ENCODE measurements at regions not wholly inside any gene's neighbourhood (a gene's known extent, or its start where the extent isn't known, plus 50 kb on each side); places are given as distances from the start of the nearest gene placed in this dataset.
"Not testable (repeated sequence)": the region's sequence is repeated elsewhere in the genome, so short reads cannot be mapped to it uniquely, and the experiment has no call there.

- CTCF ChIA-PET = no interaction called here
- H3K4me1 Mint-ChIP-seq (ENCODE audit: low read depth) = no peaks in the 10 kb centered on the region
- no peaks in the 10 kb centered on the region for H3K27me3 Mint-ChIP-seq (ENCODE audit: low read depth)
- H3K36me3 Mint-ChIP-seq (ENCODE audit: low read depth) = no peaks in the 10 kb centered on the region
- H3K27ac Mint-ChIP-seq = no peak overlapping the region
- H3K9me3 Mint-ChIP-seq = peaks cover 6% of the 10 kb centered on the region
- intact Hi-C loops (cut with micrococcal nuclease) = no loop called here
- no peak overlapping the region for H3K4me3 Mint-ChIP-seq
- DNase-seq = no peak
Measured at GRCh38 chrX:23504895-23505294, 162.4 kb upstream of the PRDX4 start.

DNA sequence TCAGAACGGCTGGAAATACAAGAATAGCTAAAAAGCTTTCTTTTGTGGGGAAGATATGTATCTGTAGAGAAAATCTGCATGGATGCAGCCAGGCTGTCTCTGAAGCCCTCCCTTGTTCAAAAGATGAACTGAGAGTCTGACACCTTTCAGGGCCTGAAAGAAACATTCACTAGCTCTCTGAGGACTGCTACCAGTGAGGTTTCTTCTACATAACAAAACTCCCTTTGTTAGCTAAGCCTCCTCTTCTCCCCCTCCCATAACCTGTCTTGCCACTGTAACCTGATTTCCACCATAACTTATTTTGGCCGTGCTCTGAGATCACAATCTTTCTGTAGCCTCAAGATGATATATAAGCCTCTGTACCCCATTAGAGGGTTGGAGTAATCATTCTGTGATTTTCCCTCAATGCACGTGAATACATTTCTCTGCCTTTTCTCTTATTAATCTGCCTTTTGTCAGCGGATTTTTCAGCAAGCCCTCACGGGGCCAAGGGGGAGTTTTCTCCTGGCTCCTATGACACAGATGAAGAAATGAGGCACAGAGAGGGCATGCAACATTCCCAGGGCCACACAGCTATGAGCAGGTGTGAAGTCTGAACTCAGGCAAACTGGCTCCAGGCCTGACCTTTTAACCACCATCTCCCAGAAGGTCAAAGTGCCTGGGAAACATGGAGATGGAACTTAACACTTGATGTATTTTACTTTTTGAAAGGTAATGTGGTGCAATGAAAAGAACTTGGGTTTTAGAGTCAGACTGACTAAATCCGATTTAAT, 161.6 kb upstream of the PRDX4 start:
- H3K4me1 Mint-ChIP-seq (ENCODE audit: low read depth) = no peaks in the 10 kb centered on the region

GRCh38 chrX:23509256-23509655, 158.0 kb upstream of the PRDX4 start:
- Mint-ChIP-seq H3K27ac (no peak overlapping the region), H3K27me3 (ENCODE audit: low read depth) (no peaks in the 10 kb centered on the region), H3K9me3 (peaks cover 6% of the 10 kb centered on the region), H3K4me1 (ENCODE audit: low read depth) (no peaks in the 10 kb centered on the region), H3K36me3 (ENCODE audit: low read depth) (no peaks in the 10 kb centered on the region), H3K4me3 (no peak overlapping the region)
- intact Hi-C loops (cut with micrococcal nuclease) = no loop called here
- no peak for DNase-seq
- CTCF ChIA-PET = no interaction called here

More for the DNA sequence above, 161.6 kb upstream of the PRDX4 start:
- no peak overlapping the region for H3K4me3 Mint-ChIP-seq
- no peaks in the 10 kb centered on the region for H3K36me3 Mint-ChIP-seq (ENCODE audit: low read depth)
- H3K27me3 Mint-ChIP-seq (ENCODE audit: low read depth) = no peaks in the 10 kb centered on the region
- intact Hi-C loops (cut with micrococcal nuclease) = no loop called here
- DNase-seq = no peak
- no peak overlapping the region for H3K27ac Mint-ChIP-seq
- H3K9me3 Mint-ChIP-seq = peaks cover 6% of the 10 kb centered on the region
- CTCF ChIA-PET = no interaction called here

- H3K27me3 Mint-ChIP-seq (ENCODE audit: low read depth) = no peaks in the 10 kb centered on the region
- DNase-seq = no peak
- intact Hi-C loops (cut with micrococcal nuclease) = no loop called here
- H3K9me3 Mint-ChIP-seq = peaks cover 6% of the 10 kb centered on the region
- H3K36me3 Mint-ChIP-seq (ENCODE audit: low read depth) = no peaks in the 10 kb centered on the region
- H3K27ac Mint-ChIP-seq = no peak overlapping the region
- H3K4me3 Mint-ChIP-seq = no peak overlapping the region
- CTCF ChIA-PET = no interaction called here
- no peaks in the 10 kb centered on the region for H3K4me1 Mint-ChIP-seq (ENCODE audit: low read depth)
Measured at GRCh38 chrX:23511793-23512192, 155.5 kb upstream of the PRDX4 start.

- intact Hi-C loops (cut with micrococcal nuclease) = no loop called here
- DNase-seq = no peak
- Mint-ChIP-seq H3K4me3 (no peak overlapping the region), H3K27me3 (ENCODE audit: low read depth) (no peaks in the 10 kb centered on the region), H3K27ac (no peak overlapping the region), H3K9me3 (peaks cover 6% of the 10 kb centered on the region), H3K4me1 (ENCODE audit: low read depth) (no peaks in the 10 kb centered on the region), H3K36me3 (ENCODE audit: low read depth) (no peaks in the 10 kb centered on the region)
- CTCF ChIA-PET = no interaction called here
Measured at GRCh38 chrX:23513121-23513520, 154.2 kb upstream of the PRDX4 start.

GRCh38 chrX:23514082-23514481, 153.2 kb upstream of the PRDX4 start:
- H3K4me1 Mint-ChIP-seq (ENCODE audit: low read depth) = no peaks in the 10 kb centered on the region
- DNase-seq = no peak
- H3K27ac Mint-ChIP-seq = no peak overlapping the region
- no peaks in the 10 kb centered on the region for H3K36me3 Mint-ChIP-seq (ENCODE audit: low read depth)
- H3K4me3 Mint-ChIP-seq = no peak overlapping the region
- intact Hi-C loops (cut with micrococcal nuclease) = no loop called here
- CTCF ChIA-PET = no interaction called here
- no peaks in the 10 kb centered on the region for H3K27me3 Mint-ChIP-seq (ENCODE audit: low read depth)
- peaks cover 1% of the 10 kb centered on the region for H3K9me3 Mint-ChIP-seq

DNA sequence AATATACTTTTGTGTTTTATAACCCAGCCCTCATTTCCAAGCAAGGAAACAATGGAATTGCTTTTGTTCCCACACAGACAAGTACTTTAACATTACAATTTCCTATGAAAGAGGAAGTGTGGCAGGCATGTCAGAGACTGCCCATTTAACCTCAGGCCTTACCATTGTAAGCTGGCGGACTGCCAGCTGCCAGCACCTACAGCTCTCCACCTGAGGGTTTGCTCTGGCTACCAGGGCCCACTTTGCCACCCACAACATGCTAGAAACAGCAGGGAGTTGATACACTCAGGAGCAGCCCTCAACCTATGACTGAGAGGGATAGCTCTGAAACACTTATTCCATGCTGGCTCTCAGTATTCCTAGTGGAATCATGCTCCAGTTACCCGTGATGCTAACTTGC, 152.3 kb upstream of the PRDX4 start:
- Mint-ChIP-seq H3K4me1 (ENCODE audit: low read depth) (no peaks in the 10 kb centered on the region), H3K36me3 (ENCODE audit: low read depth) (no peaks in the 10 kb centered on the region), H3K9me3 (no peaks in the 10 kb centered on the region), H3K27me3 (ENCODE audit: low read depth) (no peaks in the 10 kb centered on the region), H3K4me3 (no peak overlapping the region), H3K27ac (no peak overlapping the region)
- intact Hi-C loops (cut with micrococcal nuclease) = no loop called here
- DNase-seq = no peak
- CTCF ChIA-PET = no interaction called here

- DNase-seq; H3K27me3 Mint-ChIP-seq (ENCODE audit: low read depth); CTCF ChIA-PET; H3K27ac Mint-ChIP-seq; H3K36me3 Mint-ChIP-seq (ENCODE audit: low read depth); H3K9me3 Mint-ChIP-seq; H3K4me1 Mint-ChIP-seq (ENCODE audit: low read depth); intact Hi-C loops (cut with micrococcal nuclease); H3K4me3 Mint-ChIP-seq: not testable (repeated sequence)
Measured at GRCh38 chrX:23523026-23523657, 144.2 kb upstream of the PRDX4 start.

- no peaks in the 10 kb centered on the region for H3K27me3 Mint-ChIP-seq (ENCODE audit: low read depth)
- DNase-seq = no peak
- intact Hi-C loops (cut with micrococcal nuclease) = no loop called here
- H3K27ac Mint-ChIP-seq = no peak overlapping the region
- H3K4me3 Mint-ChIP-seq = no peak overlapping the region
- no peaks in the 10 kb centered on the region for H3K36me3 Mint-ChIP-seq (ENCODE audit: low read depth)
- H3K9me3 Mint-ChIP-seq = peaks cover 2% of the 10 kb centered on the region
- CTCF ChIA-PET = no interaction called here
- no peaks in the 10 kb centered on the region for H3K4me1 Mint-ChIP-seq (ENCODE audit: low read depth)
Measured at GRCh38 chrX:23524467-23524866, 142.8 kb upstream of the PRDX4 start.

DNA sequence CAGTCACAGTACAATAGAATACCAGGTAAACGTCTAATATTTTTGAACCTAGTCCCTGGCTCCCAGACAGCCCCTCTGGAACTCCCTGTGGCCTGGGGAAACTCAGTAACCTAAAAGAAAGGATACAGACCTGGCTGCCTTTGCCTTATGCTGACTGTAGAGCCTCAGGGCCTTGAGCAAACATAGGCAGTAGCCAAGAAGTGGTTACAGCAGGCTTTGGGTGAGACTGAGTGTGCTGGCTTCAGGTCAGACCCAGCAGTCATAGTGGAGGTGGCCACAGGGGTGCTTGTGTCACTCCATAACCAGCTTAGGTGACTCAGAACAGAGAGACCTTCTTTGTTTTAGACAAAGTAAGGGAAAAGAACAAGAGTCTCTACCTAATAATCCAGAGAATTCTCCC, 141.8 kb upstream of the PRDX4 start:
- no peak for DNase-seq
- Mint-ChIP-seq H3K36me3 (ENCODE audit: low read depth) (no peaks in the 10 kb centered on the region), H3K4me1 (ENCODE audit: low read depth) (no peaks in the 10 kb centered on the region), H3K27me3 (ENCODE audit: low read depth) (no peaks in the 10 kb centered on the region), H3K27ac (no peak overlapping the region), H3K9me3 (peaks cover 2% of the 10 kb centered on the region), H3K4me3 (no peak overlapping the region)
- intact Hi-C loops (cut with micrococcal nuclease) = no loop called here
- CTCF ChIA-PET = no interaction called here

GRCh38 chrX:23540532-23540931, 126.8 kb upstream of the PRDX4 start:
- Mint-ChIP-seq H3K36me3 (ENCODE audit: low read depth) (no peaks in the 10 kb centered on the region), H3K27me3 (ENCODE audit: low read depth) (no peaks in the 10 kb centered on the region), H3K4me3 (no peak overlapping the region), H3K4me1 (ENCODE audit: low read depth) (no peaks in the 10 kb centered on the region), H3K9me3 (peaks cover 1% of the 10 kb centered on the region), H3K27ac (no peak overlapping the region)
- DNase-seq = no peak
- CTCF ChIA-PET = no interaction called here
- intact Hi-C loops (cut with micrococcal nuclease) = no loop called here

GRCh38 chrX:23548164-23548563, 119.1 kb upstream of the PRDX4 start:
- Mint-ChIP-seq H3K4me1 (ENCODE audit: low read depth) (no peaks in the 10 kb centered on the region), H3K36me3 (ENCODE audit: low read depth) (no peaks in the 10 kb centered on the region), H3K27me3 (ENCODE audit: low read depth) (peaks cover 4% of the 10 kb centered on the region), H3K27ac (no peak overlapping the region), H3K4me3 (no peak overlapping the region), H3K9me3 (peaks cover 1% of the 10 kb centered on the region)
- no peak for DNase-seq
- intact Hi-C loops (cut with micrococcal nuclease) = no loop called here
- CTCF ChIA-PET = no interaction called here

GRCh38 chrX:23552303-23552702, 115.0 kb upstream of the PRDX4 start:
- intact Hi-C loops (cut with micrococcal nuclease) = loop anchor here (5.0 kb wide), 2 partner anchors 540 to 1415 kb away; no protein-coding TSS in a partner anchor
- no peak overlapping the region for H3K4me3 Mint-ChIP-seq
- H3K27ac Mint-ChIP-seq = no peak overlapping the region
- DNase-seq = no peak
- H3K27me3 Mint-ChIP-seq (ENCODE audit: low read depth) = peaks cover 4% of the 10 kb centered on the region
- peaks cover 7% of the 10 kb centered on the region for H3K9me3 Mint-ChIP-seq
- no peaks in the 10 kb centered on the region for H3K36me3 Mint-ChIP-seq (ENCODE audit: low read depth)
- H3K4me1 Mint-ChIP-seq (ENCODE audit: low read depth) = no peaks in the 10 kb centered on the region
- CTCF ChIA-PET = no interaction called here

All from activated naive CD4-positive, alpha-beta T cell treated with anti-CD3 and anti-CD28 coated beads for 36 hours (primary cell).